Fibroblast of lung (primary cell): ENCODE measurements at regions not wholly inside any gene's neighbourhood (a gene's known extent, or its start where the extent isn't known, plus 50 kb on each side); places are given as distances from the start of the nearest gene placed in this dataset.

Experiments used
- CTCF ChIP-seq, 2 donors: IDR thresholded peaks in 1 of 2; conservative IDR thresholded peaks in 1 of 2; 1 replicate in 1 of 2; 2 replicates in 1 of 2; pipeline ENCODE4 v1.5.1; 2011 to 2012; ENCODE audit warnings: low read length in 2 of 2, control low read depth in 1 of 2, inconsistent platforms in 1 of 2, low read depth in 1 of 2, mild to moderate bottlenecking in 1 of 2
- EZH2 ChIP-seq: IDR thresholded peaks from 2 replicates; pipeline ENCODE4 v1.5.1; 2012; ENCODE audit warnings: low read length, control low read depth, mild to moderate bottlenecking; ENCODE audit errors: missing control alignments

- TF ChIP-seq CTCF (conservative IDR thresholded peaks at IDR 0.05 in 1 of 2, IDR thresholded peaks at IDR 0.05 in 1 of 2; ENCODE audit: low read depth in 1 of 2, low read length in 2 of 2) (no peak), EZH2 (no peak)
Observed at GRCh38 chr7:13749636-13750035, 239.8 kb downstream of the ETV1 start.
